HepG2 (cell line): ENCODE measurements at regions not wholly inside any gene's neighbourhood (a gene's known extent, or its start where the extent isn't known, plus 50 kb on each side); places are given as distances from the start of the nearest gene placed in this dataset.

Experiments
- TAF1 ChIP-seq: sonication (generic); formaldehyde crosslinking; IDR thresholded peaks from 2 replicates; pipeline ENCODE4 v1.4.0; 2020; ENCODE audit warnings: missing genetic modification reagents
- ZNF441 ChIP-seq: sonication (generic); formaldehyde crosslinking; IDR thresholded peaks from 2 replicates; pipeline ENCODE4 v1.7.0; 2021; ENCODE audit warnings: missing genetic modification reagents, borderline replicate concordance
- TF ChIP-seq, protein P1 (sequence below): sonication (generic); formaldehyde crosslinking; IDR thresholded peaks from 2 replicates; pipeline ENCODE4 v1.5.0; 2020; ENCODE audit warnings: missing genetic modification reagents, mild to moderate bottlenecking, borderline replicate concordance
- TF ChIP-seq, protein P2 (sequence below): IDR thresholded peaks from 2 replicates; pipeline ENCODE4 v1.6.1; 2016; ENCODE audit warnings: missing compliant biosample characterization, missing genetic modification reagents, borderline replicate concordance
- TF ChIP-seq, protein P3 (sequence below): sonication (generic); formaldehyde crosslinking; IDR thresholded peaks from 2 replicates; pipeline ENCODE4 v1.5.0; 2020; ENCODE audit warnings: mild to moderate bottlenecking, missing genetic modification reagents, moderate library complexity
- TF ChIP-seq, protein P4 (sequence below), 2 experiments: IDR thresholded peaks; 2 replicates each; pipeline ENCODE4 v1.6.1; 2011 to 2012; ENCODE audit warnings: low read length in 2 of 2, borderline replicate concordance in 1 of 2, low read depth in 1 of 2, mild to moderate bottlenecking in 1 of 2, moderate library complexity in 1 of 2

DNA sequence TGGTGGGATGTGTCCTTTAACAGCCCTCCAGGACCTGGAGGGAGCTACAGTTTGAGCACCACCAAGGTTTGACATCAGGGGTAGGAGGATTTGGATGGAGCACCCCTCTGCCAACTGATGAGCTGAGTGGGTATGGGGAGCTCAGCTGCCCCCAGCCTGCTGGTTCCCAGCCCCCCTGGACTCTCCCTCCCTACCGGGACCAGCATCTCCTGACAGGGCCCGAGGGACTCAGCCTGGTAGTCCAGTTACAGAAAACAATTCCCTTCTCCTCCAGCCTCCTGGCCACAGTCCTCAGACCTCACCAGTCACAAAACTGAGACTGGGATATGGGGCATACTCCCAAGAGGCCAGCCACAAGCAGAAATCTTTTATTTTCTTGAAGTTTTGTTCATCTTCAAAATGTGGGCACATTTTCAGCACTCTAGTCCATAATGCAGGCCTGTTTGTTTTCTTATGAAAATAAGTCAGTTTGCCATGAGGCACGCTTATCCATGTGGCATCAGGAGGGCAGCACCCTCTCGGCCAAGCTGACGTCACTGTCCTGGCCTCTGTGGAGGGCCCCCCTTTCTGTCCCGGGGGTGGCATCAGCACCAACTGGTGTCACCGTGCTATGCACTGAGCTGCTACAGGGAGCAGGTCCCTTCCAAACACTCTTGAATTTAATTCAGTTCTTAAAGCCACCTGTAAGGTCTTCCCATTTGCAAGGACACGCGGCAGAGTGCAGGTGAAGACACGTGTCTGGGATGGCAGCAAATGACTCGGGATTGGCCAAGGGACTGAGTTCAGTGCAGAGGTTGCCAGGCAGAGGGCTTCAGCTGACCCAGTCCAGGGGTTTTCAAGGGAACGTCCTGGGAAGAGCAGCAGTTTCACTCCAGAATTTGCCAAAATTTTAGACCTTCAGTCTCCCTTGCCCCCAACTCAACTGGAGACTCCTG is 187.6 kb downstream of the GADD45G start:
- no peak for TF ChIP-seq TAF1 (CRISPR knock-in tag)
- TF ChIP-seq, protein P1, sequence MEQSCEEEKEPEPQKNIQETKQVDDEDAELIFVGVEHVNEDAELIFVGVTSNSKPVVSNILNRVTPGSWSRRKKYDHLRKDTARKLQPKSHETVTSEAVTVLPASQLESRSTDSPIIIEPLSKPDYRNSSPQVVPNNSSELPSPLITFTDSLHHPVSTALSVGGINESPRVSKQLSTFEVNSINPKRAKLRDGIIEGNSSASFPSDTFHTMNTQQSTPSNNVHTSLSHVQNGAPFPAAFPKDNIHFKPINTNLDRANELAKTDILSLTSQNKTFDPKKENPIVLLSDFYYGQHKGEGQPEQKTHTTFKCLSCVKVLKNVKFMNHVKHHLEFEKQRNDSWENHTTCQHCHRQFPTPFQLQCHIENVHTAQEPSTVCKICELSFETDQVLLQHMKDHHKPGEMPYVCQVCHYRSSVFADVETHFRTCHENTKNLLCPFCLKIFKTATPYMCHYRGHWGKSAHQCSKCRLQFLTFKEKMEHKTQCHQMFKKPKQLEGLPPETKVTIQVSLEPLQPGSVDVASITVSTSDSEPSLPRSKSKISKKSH (CRISPR knock-in tag): no peak
- TF ChIP-seq, protein P2, sequence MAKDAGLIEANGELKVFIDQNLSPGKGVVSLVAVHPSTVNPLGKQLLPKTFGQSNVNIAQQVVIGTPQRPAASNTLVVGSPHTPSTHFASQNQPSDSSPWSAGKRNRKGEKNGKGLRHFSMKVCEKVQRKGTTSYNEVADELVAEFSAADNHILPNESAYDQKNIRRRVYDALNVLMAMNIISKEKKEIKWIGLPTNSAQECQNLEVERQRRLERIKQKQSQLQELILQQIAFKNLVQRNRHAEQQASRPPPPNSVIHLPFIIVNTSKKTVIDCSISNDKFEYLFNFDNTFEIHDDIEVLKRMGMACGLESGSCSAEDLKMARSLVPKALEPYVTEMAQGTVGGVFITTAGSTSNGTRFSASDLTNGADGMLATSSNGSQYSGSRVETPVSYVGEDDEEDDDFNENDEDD (CRISPR knock-in tag): no peak
- TF ChIP-seq, protein P3, sequence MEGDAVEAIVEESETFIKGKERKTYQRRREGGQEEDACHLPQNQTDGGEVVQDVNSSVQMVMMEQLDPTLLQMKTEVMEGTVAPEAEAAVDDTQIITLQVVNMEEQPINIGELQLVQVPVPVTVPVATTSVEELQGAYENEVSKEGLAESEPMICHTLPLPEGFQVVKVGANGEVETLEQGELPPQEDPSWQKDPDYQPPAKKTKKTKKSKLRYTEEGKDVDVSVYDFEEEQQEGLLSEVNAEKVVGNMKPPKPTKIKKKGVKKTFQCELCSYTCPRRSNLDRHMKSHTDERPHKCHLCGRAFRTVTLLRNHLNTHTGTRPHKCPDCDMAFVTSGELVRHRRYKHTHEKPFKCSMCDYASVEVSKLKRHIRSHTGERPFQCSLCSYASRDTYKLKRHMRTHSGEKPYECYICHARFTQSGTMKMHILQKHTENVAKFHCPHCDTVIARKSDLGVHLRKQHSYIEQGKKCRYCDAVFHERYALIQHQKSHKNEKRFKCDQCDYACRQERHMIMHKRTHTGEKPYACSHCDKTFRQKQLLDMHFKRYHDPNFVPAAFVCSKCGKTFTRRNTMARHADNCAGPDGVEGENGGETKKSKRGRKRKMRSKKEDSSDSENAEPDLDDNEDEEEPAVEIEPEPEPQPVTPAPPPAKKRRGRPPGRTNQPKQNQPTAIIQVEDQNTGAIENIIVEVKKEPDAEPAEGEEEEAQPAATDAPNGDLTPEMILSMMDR (CRISPR knock-in tag): no peak
- TF ChIP-seq ZNF441 (CRISPR knock-in tag): no peak
- TF ChIP-seq, protein P4, sequence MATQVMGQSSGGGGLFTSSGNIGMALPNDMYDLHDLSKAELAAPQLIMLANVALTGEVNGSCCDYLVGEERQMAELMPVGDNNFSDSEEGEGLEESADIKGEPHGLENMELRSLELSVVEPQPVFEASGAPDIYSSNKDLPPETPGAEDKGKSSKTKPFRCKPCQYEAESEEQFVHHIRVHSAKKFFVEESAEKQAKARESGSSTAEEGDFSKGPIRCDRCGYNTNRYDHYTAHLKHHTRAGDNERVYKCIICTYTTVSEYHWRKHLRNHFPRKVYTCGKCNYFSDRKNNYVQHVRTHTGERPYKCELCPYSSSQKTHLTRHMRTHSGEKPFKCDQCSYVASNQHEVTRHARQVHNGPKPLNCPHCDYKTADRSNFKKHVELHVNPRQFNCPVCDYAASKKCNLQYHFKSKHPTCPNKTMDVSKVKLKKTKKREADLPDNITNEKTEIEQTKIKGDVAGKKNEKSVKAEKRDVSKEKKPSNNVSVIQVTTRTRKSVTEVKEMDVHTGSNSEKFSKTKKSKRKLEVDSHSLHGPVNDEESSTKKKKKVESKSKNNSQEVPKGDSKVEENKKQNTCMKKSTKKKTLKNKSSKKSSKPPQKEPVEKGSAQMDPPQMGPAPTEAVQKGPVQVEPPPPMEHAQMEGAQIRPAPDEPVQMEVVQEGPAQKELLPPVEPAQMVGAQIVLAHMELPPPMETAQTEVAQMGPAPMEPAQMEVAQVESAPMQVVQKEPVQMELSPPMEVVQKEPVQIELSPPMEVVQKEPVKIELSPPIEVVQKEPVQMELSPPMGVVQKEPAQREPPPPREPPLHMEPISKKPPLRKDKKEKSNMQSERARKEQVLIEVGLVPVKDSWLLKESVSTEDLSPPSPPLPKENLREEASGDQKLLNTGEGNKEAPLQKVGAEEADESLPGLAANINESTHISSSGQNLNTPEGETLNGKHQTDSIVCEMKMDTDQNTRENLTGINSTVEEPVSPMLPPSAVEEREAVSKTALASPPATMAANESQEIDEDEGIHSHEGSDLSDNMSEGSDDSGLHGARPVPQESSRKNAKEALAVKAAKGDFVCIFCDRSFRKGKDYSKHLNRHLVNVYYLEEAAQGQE (IDR thresholded peaks at IDR 0.05; ENCODE audit: borderline replicate concordance in 1 of 2, low read depth in 1 of 2, low read length in 2 of 2): no peak
